ENCODE measurements at regions not wholly inside any gene's neighbourhood (a gene's known extent, or its start where the extent isn't known, plus 50 kb on each side); places are given as distances from the start of the nearest gene placed in this dataset.

DNA sequence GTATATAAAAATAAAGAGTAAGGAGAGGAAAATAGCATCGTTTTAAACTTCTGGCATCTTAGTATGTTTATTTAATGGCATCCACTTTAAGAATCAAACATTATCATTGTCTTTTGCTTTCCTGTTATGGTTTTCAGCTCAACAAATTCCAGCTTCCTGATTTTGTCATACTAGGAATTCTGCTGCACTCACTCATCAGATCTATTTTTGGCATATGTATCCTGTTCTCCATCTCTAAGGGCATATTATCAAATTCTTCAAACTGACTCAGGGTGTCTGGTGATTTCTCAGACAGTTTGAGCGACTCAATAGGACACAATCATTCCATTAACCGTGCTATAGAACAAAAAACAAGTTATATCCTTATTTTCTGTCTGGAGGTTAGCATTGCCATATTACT is 248.5 kb upstream of the DIAPH2 start:
- POLR2A ChIA-PET (ENCODE audit: low non-redundant PET): no interaction called here
- no peak overlapping the region for H3K4me3 ChIP-seq (ENCODE audit: low read depth, low read length, poor library complexity, severe bottlenecking)
- intact Hi-C loops (cut with micrococcal nuclease; ENCODE audit: unreplicated experiment): no loop called here
- no peaks in the 10 kb centered on the region for H3K9me3 ChIP-seq (ENCODE audit: low read depth, low read length, poor library complexity, severe bottlenecking)
- H3K27ac ChIP-seq (ENCODE audit: low read depth, low read length, poor library complexity, severe bottlenecking): no peak overlapping the region
- no peak for DNase-seq (ENCODE audit: low spot score)
- TF ChIP-seq EZH2 (IDR thresholded peaks at IDR 0.05; ENCODE audit: borderline replicate concordance, low read depth, low read length, poor library complexity, severe bottlenecking): no peak
- TF ChIP-seq, protein P1, sequence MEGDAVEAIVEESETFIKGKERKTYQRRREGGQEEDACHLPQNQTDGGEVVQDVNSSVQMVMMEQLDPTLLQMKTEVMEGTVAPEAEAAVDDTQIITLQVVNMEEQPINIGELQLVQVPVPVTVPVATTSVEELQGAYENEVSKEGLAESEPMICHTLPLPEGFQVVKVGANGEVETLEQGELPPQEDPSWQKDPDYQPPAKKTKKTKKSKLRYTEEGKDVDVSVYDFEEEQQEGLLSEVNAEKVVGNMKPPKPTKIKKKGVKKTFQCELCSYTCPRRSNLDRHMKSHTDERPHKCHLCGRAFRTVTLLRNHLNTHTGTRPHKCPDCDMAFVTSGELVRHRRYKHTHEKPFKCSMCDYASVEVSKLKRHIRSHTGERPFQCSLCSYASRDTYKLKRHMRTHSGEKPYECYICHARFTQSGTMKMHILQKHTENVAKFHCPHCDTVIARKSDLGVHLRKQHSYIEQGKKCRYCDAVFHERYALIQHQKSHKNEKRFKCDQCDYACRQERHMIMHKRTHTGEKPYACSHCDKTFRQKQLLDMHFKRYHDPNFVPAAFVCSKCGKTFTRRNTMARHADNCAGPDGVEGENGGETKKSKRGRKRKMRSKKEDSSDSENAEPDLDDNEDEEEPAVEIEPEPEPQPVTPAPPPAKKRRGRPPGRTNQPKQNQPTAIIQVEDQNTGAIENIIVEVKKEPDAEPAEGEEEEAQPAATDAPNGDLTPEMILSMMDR (conservative IDR thresholded peaks at IDR 0.05; ENCODE audit: low read depth, low read length): no peak
- no peaks in the 10 kb centered on the region for H3K4me1 ChIP-seq (ENCODE audit: insufficient read depth, low read length, poor library complexity, severe bottlenecking)
- CTCF ChIA-PET: no interaction called here
- H3K36me3 ChIP-seq (ENCODE audit: insufficient read depth, low read length, poor library complexity, severe bottlenecking): no peaks in the 10 kb centered on the region
- BruUV-seq (replicated peaks): no TSS peak
- no peaks in the 10 kb centered on the region for H3K27me3 ChIP-seq (replicated peaks; ENCODE audit: insufficient read depth, low read depth, low read length, poor library complexity)

DNA sequence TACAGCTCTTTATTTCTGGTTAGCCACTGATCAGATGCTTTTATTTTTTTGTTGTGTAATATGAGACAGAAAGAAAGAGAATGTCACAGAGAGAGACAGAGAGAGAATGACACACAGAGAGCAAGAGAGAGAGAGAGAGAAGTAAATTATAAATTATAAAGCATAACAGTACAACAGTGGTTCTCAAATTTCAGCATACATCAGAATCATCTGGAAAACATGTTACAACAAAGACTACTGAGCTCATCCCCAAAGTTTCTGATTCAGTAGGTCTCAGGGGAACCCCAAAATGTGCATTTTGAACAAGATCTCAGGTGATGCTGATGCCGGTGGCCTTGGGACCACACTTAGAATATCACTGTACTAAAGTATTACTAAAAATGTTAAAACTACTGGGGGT is 245.8 kb upstream of the DIAPH2 start:
- TF ChIP-seq, protein P1 (conservative IDR thresholded peaks at IDR 0.05; ENCODE audit: low read depth, low read length): no peak
- no peak for TF ChIP-seq EZH2 (IDR thresholded peaks at IDR 0.05; ENCODE audit: borderline replicate concordance, low read depth, low read length, poor library complexity, severe bottlenecking)
- DNase-seq (ENCODE audit: low spot score): no peak
- CTCF ChIA-PET: no interaction called here
- POLR2A ChIA-PET (ENCODE audit: low non-redundant PET): no interaction called here
- Histone ChIP-seq H3K27me3 (replicated peaks; ENCODE audit: insufficient read depth, low read depth, low read length, poor library complexity) (peaks cover 4% of the 10 kb centered on the region), H3K27ac (ENCODE audit: low read depth, low read length, poor library complexity, severe bottlenecking) (no peak overlapping the region), H3K4me3 (ENCODE audit: low read depth, low read length, poor library complexity, severe bottlenecking) (no peak overlapping the region), H3K9me3 (ENCODE audit: low read depth, low read length, poor library complexity, severe bottlenecking) (no peaks in the 10 kb centered on the region), H3K4me1 (ENCODE audit: insufficient read depth, low read length, poor library complexity, severe bottlenecking) (no peaks in the 10 kb centered on the region), H3K36me3 (ENCODE audit: insufficient read depth, low read length, poor library complexity, severe bottlenecking) (no peaks in the 10 kb centered on the region)
- intact Hi-C loops (cut with micrococcal nuclease; ENCODE audit: unreplicated experiment): no loop called here
- no TSS peak for BruUV-seq (replicated peaks)

DNA sequence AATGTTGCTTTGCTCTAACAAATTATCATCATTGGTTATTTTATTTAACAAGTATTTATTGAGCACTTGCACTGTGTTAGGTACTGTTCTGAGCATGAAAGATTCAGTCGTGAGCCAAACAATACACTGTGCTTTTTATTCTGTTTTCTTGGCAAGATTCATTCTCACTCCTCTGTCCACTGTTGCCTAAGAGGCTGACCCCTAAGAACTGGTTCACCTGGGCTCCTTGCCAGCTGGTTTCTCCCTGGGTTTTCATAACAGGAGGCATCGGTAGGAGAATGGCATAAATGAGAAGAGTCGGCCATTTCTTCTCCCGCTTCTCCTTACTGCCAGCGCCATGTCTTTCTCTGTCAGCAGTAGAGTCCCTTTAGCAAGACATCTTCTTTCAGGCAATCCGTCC is 243.7 kb upstream of the DIAPH2 start:
- Histone ChIP-seq H3K4me1 (ENCODE audit: insufficient read depth, low read length, poor library complexity, severe bottlenecking) (no peaks in the 10 kb centered on the region), H3K27ac (ENCODE audit: low read depth, low read length, poor library complexity, severe bottlenecking) (no peak overlapping the region), H3K36me3 (ENCODE audit: insufficient read depth, low read length, poor library complexity, severe bottlenecking) (no peaks in the 10 kb centered on the region), H3K9me3 (ENCODE audit: low read depth, low read length, poor library complexity, severe bottlenecking) (no peaks in the 10 kb centered on the region), H3K4me3 (ENCODE audit: low read depth, low read length, poor library complexity, severe bottlenecking) (no peak overlapping the region), H3K27me3 (replicated peaks; ENCODE audit: insufficient read depth, low read depth, low read length, poor library complexity) (peaks cover 4% of the 10 kb centered on the region)
- DNase-seq (ENCODE audit: low spot score): no peak
- ChIA-PET POLR2A (ENCODE audit: low non-redundant PET) (no interaction called here), CTCF (no interaction called here)
- intact Hi-C loops (cut with micrococcal nuclease; ENCODE audit: unreplicated experiment): no loop called here
- no TSS peak for BruUV-seq (replicated peaks)
- TF ChIP-seq, protein P1 (conservative IDR thresholded peaks at IDR 0.05; ENCODE audit: low read depth, low read length): no peak
- TF ChIP-seq EZH2 (IDR thresholded peaks at IDR 0.05; ENCODE audit: borderline replicate concordance, low read depth, low read length, poor library complexity, severe bottlenecking): no peak

Measured in A673 (cell line).